ENCODE measurements at regions not wholly inside any gene's neighbourhood (a gene's known extent, or its start where the extent isn't known, plus 50 kb on each side); places are given as distances from the start of the nearest gene placed in this dataset.

DNA sequence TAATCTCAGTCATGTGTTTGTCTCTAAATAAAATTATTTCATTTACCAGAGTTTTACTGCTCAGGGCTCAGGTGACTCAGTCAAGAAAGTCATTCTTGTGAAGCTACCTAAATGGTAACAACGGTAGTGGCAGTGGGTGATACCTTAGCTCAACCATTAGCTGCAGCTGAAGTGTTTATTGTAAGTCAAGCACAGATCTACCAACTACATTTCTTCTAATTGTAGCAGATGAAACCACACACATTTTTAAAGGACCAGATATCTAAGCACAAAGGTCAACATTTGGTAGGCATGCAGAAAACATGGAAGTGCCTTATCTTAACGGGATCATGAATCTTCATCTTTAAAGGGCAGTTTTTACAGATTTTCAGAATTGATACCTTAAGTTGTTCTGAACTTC lies 79.1 kb downstream of the FAT4 start:
- DNase-seq = no peak
- Histone ChIP-seq H3K27ac (no peak overlapping the region), H3K27me3 (ENCODE audit: insufficient read depth, low read depth, severe bottlenecking) (no peaks in the 10 kb centered on the region), H3K4me3 (ENCODE audit: low read depth, low read length) (no peak overlapping the region), H3K9me3 (ENCODE audit: severe bottlenecking) (no peaks in the 10 kb centered on the region), H3K36me3 (no peaks in the 10 kb centered on the region)
- TF ChIP-seq, protein P1, sequence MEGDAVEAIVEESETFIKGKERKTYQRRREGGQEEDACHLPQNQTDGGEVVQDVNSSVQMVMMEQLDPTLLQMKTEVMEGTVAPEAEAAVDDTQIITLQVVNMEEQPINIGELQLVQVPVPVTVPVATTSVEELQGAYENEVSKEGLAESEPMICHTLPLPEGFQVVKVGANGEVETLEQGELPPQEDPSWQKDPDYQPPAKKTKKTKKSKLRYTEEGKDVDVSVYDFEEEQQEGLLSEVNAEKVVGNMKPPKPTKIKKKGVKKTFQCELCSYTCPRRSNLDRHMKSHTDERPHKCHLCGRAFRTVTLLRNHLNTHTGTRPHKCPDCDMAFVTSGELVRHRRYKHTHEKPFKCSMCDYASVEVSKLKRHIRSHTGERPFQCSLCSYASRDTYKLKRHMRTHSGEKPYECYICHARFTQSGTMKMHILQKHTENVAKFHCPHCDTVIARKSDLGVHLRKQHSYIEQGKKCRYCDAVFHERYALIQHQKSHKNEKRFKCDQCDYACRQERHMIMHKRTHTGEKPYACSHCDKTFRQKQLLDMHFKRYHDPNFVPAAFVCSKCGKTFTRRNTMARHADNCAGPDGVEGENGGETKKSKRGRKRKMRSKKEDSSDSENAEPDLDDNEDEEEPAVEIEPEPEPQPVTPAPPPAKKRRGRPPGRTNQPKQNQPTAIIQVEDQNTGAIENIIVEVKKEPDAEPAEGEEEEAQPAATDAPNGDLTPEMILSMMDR (IDR thresholded peaks at IDR 0.05; ENCODE audit: low read depth, low read length) = no peak

DNA sequence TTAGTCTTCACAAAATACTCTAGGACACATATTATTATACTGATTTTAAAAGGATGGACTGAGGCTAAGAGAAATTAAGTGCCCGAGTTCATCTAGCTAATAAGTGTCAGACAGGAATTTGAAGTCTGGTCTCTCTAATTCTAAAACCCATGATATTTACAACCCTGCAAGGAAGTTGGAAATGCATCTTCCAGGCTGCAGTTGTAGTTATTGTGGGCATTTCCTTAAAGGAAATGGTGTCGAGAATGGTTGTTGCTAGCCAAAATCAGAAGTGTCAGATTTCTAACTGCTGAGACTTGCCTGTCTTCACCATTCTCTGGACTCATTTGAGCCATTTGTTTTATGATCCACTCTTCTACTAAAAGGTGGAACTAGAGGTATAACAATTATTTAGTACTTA lies 82.5 kb downstream of the FAT4 start:
- Histone ChIP-seq H3K4me3 (ENCODE audit: low read depth, low read length) (no peak overlapping the region), H3K27ac (no peak overlapping the region), H3K27me3 (ENCODE audit: insufficient read depth, low read depth, severe bottlenecking) (no peaks in the 10 kb centered on the region), H3K9me3 (ENCODE audit: severe bottlenecking) (no peaks in the 10 kb centered on the region), H3K36me3 (no peaks in the 10 kb centered on the region)
- no peak for DNase-seq
- TF ChIP-seq, protein P1 (IDR thresholded peaks at IDR 0.05; ENCODE audit: low read depth, low read length) = no peak

DNA sequence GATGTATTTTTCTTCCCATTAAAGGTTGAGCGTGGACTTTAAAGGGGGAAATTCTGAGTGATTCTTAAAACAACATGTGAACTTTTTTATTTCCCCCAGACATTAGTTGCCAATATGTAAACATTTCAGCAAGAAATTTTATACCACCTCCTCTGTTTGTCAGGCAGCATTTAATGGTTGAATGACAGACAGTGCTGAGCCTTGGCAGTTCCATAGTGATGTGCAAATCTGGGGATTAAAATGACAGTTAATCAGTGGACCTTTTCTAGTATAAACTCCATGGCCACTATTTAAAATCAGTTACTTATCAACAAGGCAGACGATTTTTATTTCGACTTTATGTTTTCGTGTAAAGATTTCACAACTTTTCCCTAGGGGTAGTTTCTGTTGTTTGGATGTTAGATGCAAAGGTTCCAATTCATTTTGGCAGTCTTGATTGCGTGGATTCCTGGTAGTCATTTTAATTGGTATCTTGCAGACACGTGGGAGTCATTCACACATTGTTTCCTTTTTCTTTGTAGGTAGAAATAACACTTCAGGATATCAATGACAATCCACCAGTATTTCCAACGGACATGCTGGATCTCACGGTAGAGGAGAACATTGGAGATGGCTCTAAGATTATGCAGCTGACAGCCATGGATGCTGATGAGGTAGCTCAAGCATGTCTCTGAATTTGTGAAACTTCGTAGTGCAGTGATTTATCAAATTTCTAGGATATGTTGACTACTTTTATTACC lies 83.7 kb downstream of the FAT4 start:
- H3K9me3 ChIP-seq (ENCODE audit: severe bottlenecking) = no peaks in the 10 kb centered on the region
- H3K4me3 ChIP-seq (ENCODE audit: low read depth, low read length) = no peak overlapping the region
- no peaks in the 10 kb centered on the region for H3K36me3 ChIP-seq
- H3K27ac ChIP-seq = no peak overlapping the region
- no peak for DNase-seq
- no peaks in the 10 kb centered on the region for H3K27me3 ChIP-seq (ENCODE audit: insufficient read depth, low read depth, severe bottlenecking)
- TF ChIP-seq, protein P1 (IDR thresholded peaks at IDR 0.05; ENCODE audit: low read depth, low read length) = no peak

DNA sequence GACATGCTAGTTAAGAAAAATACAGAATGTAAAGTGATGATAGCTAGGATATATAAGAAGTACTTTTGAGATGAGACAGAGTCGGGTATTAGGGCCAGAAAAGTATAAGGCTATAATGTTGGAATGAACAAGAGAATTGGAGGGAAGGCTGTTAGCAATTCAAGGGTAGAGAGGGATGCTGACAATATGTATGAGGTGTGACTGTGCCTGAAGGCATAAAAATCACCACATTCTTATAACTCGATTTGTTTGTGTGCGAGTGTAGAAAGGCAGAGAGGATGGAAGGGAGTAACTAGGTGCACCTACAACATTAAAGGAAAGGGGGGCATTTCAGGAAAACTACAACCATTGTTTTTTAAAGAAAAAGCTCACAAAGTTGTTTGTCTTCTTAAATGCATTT lies 86.0 kb downstream of the FAT4 start:
- Histone ChIP-seq H3K27ac (no peak overlapping the region), H3K9me3 (ENCODE audit: severe bottlenecking) (no peaks in the 10 kb centered on the region), H3K36me3 (no peaks in the 10 kb centered on the region), H3K4me3 (ENCODE audit: low read depth, low read length) (no peak overlapping the region), H3K27me3 (ENCODE audit: insufficient read depth, low read depth, severe bottlenecking) (no peaks in the 10 kb centered on the region)
- TF ChIP-seq, protein P1 (IDR thresholded peaks at IDR 0.05; ENCODE audit: low read depth, low read length) = no peak
- DNase-seq = no peak

DNA sequence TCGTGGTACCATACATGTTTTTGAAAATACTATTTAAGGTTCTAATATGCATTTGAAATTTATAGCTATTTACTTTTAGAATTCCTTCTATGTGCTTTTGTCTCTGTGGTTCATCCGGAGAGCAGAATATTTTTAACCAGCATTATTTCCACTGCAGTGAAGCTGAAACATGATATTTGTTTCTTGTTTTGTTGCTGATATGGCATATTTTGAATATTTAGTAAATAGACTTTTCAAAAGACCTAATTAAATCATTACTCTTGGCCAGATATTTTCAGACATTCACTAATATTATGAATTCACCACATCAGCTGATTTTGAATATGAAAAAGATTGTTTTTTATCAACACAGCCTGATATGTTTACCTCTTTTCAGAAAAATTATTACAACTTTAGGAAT lies 87.0 kb downstream of the FAT4 start:
- Histone ChIP-seq H3K9me3 (ENCODE audit: severe bottlenecking) (no peaks in the 10 kb centered on the region), H3K27me3 (ENCODE audit: insufficient read depth, low read depth, severe bottlenecking) (no peaks in the 10 kb centered on the region), H3K4me3 (ENCODE audit: low read depth, low read length) (no peak overlapping the region), H3K27ac (no peak overlapping the region), H3K36me3 (no peaks in the 10 kb centered on the region)
- TF ChIP-seq, protein P1 (IDR thresholded peaks at IDR 0.05; ENCODE audit: low read depth, low read length) = no peak
- DNase-seq = no peak

DNA sequence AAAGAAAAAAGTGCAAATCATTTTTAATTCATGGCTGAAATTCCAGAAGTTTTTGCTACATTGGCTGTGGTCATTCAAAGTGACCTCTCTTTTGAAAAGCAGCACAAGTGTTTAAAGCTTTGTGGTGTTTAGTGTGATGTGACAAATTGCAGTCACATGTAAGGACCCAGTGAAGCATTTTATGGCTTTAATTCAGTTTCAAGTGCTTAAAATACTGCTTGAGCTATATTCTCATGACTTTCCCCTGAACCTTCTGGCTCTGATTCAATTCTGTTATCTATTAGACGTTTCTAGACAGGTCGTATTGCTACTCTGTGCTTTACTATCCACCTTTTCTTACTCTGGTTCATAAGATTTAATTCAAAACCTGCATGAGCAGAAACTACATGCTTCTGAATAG lies 105.8 kb downstream of the FAT4 start:
- Histone ChIP-seq H3K4me3 (ENCODE audit: low read depth, low read length) (no peak overlapping the region), H3K36me3 (no peaks in the 10 kb centered on the region), H3K27me3 (ENCODE audit: insufficient read depth, low read depth, severe bottlenecking) (no peaks in the 10 kb centered on the region), H3K9me3 (ENCODE audit: severe bottlenecking) (no peaks in the 10 kb centered on the region), H3K27ac (no peak overlapping the region)
- no peak for DNase-seq
- TF ChIP-seq, protein P1 (IDR thresholded peaks at IDR 0.05; ENCODE audit: low read depth, low read length) = no peak
